Stomach (tissue), 8 donors: ENCODE measurements at regions not wholly inside any gene's neighbourhood (a gene's known extent, or its start where the extent isn't known, plus 50 kb on each side); places are given as distances from the start of the nearest gene placed in this dataset.

Source experiments
- DNase-seq, 2 donors: peaks; one replicate each; pipeline versions ENCODE4 v3.0.0 to v3.0.0-alpha.2; 2013 to 2019
- H3K27ac ChIP-seq, 5 donors: fragments of 200-600 bp in 4 of 5; sonication (generic) in 4 of 5; one replicate each; pipeline ENCODE4 v1.5.1; 2013 to 2019; ENCODE audit warnings: mild to moderate bottlenecking in 1 of 5, moderate library complexity in 1 of 5
- H3K27me3 ChIP-seq, 3 donors: fragments of 200-600 bp; sonication (generic); one replicate each; pipeline ENCODE4 v1.5.1; 2017 to 2019; ENCODE audit warnings: mixed run types in 1 of 3
- H3K36me3 ChIP-seq, 4 donors: fragments of 200-600 bp; sonication (generic); 1 replicate in 3 of 4; 2 replicates in 1 of 4; pipeline ENCODE4 v1.5.1; 2016 to 2019
- H3K4me1 ChIP-seq, 4 donors: fragments of 200-600 bp; sonication (generic); one replicate each; pipeline ENCODE4 v1.5.1; 2016 to 2019
- H3K4me3 ChIP-seq, 4 donors: fragments of 200-600 bp; sonication (generic) in 3 of 4; one replicate each; pipeline ENCODE4 v1.5.1; 2016 to 2019; ENCODE audit warnings: mild to moderate bottlenecking in 1 of 4
- H3K9me3 ChIP-seq, 4 donors: fragments of 200-600 bp; sonication (generic); one replicate each; pipeline ENCODE4 v1.5.1; 2016 to 2019
- EP300 ChIP-seq: sonication (generic); formaldehyde crosslinking; IDR thresholded peaks from one replicate; pipeline ENCODE4 v1.6.1; 2017; ENCODE audit warnings: antibody characterized with exemption
- POLR2A ChIP-seq, 4 donors: fragments of 450-650 bp; IDR thresholded peaks; one replicate each; pipeline ENCODE4 v1.6.1; 2016; ENCODE audit warnings: antibody characterized with exemption in 4 of 4, control low read depth in 2 of 4, mild to moderate bottlenecking in 1 of 4, moderate library complexity in 1 of 4
- POLR2AphosphoS5 ChIP-seq, 3 donors: sonication (generic); formaldehyde crosslinking; IDR thresholded peaks; one replicate each; pipeline ENCODE4 v1.6.1; 2016; ENCODE audit warnings: antibody characterized with exemption in 3 of 3
- WGBS, 5 donors: extraction: QIAGEN DNeasy Blood & Tissue Kit in 3 of 5; methylation state at CpG; one replicate each; pipeline versions ENCODE4 v1.1.5 to v1.1.7; 2013 to 2018; 5-methylcytosine and 5-hydroxymethylcytosine counted together
- intact Hi-C: fragments of 100-400 bp; cut with DNase I; formaldehyde crosslinking; loops from one replicate; pipeline ENCODE4 v1.15.1; 2023; ENCODE audit warnings: low total_unique reads
- TF ChIP-seq, protein P1 (sequence below), 7 experiments: fragments of 450-650 bp in 4 of 7; fragments of 200-600 bp in 3 of 7; sonication (generic) in 3 of 7; IDR thresholded peaks; one replicate each; pipeline ENCODE4 v1.5.1; 2016 to 2019; ENCODE audit warnings: antibody characterized with exemption in 7 of 7, control low read depth in 2 of 7, mild to moderate bottlenecking in 1 of 7
- donor health status: healthy with polysubstance abuse.
- donor health status: Bipolar disorder and iron deficiency.
- donor health status: healthy.

DNA sequence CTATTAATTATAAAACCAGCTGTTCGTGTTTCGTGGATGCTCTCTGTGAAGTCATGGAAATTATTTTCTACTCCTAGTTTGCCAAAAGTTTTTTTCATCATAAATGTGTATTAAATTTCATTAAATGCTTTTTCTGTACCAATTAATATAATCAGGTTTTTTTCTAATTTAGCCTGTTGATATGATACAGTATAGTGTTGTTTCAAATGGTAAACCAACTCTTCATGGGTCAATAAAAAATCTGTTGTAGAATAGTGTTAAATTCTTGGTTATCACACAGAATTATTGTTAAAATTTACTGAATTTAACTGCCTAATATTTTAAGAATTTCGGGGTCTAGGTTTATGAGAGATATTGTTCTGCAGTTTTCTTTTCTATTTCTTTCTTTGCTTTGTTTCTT lies 505.9 kb upstream of the MANEA start:
- TF ChIP-seq POLR2AphosphoS5 (IDR thresholded peaks at IDR 0.05) = no peak
- no peak for TF ChIP-seq POLR2A (IDR thresholded peaks at IDR 0.05)
- no peak for TF ChIP-seq EP300
- TF ChIP-seq, protein P1, sequence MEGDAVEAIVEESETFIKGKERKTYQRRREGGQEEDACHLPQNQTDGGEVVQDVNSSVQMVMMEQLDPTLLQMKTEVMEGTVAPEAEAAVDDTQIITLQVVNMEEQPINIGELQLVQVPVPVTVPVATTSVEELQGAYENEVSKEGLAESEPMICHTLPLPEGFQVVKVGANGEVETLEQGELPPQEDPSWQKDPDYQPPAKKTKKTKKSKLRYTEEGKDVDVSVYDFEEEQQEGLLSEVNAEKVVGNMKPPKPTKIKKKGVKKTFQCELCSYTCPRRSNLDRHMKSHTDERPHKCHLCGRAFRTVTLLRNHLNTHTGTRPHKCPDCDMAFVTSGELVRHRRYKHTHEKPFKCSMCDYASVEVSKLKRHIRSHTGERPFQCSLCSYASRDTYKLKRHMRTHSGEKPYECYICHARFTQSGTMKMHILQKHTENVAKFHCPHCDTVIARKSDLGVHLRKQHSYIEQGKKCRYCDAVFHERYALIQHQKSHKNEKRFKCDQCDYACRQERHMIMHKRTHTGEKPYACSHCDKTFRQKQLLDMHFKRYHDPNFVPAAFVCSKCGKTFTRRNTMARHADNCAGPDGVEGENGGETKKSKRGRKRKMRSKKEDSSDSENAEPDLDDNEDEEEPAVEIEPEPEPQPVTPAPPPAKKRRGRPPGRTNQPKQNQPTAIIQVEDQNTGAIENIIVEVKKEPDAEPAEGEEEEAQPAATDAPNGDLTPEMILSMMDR (IDR thresholded peaks at IDR 0.05) = no peak
- DNase-seq = no peak
- intact Hi-C loops = no loop called here
- no peaks in the 10 kb centered on the region for H3K4me1 ChIP-seq
- H3K27me3 ChIP-seq = no peaks in the 10 kb centered on the region
- H3K4me3 ChIP-seq = no peak overlapping the region
- H3K27ac ChIP-seq = no peak overlapping the region
- H3K36me3 ChIP-seq = no peaks in the 10 kb centered on the region
- WGBS, 5 donors = 85 to 93% (median 86%) methylated on average over 3 of the region's 3 CpGs
- H3K9me3 ChIP-seq = no peaks in the 10 kb centered on the region

DNA sequence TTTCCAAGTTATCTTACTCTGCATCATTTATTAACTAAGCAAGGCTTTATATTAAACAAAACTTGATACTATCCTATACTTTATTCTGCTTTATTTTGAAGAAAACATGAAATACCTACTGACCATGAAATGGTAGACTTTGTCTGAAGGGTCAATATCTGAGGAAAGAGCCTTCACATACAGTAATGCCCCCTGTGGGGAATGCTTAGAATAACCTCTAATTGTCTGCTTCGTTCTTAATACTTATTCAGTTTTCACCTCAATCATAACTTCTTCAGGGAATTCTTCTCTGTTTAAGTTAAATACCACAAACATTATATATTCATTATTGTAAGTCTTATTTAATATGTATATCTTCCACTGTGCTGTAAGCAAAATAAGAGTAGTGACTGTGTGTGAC lies 498.9 kb upstream of the MANEA start:
- Histone ChIP-seq H3K4me1 (no peaks in the 10 kb centered on the region), H3K27ac (no peak overlapping the region), H3K9me3 (no peaks in the 10 kb centered on the region), H3K36me3 (no peaks in the 10 kb centered on the region), H3K4me3 (no peak overlapping the region), H3K27me3 (no peaks in the 10 kb centered on the region)
- WGBS, 5 donors = 57 to 71% (median 66%) methylated on average over 1 of the region's 1 CpG
- intact Hi-C loops = no loop called here
- TF ChIP-seq EP300 = no peak
- TF ChIP-seq POLR2A (IDR thresholded peaks at IDR 0.05) = no peak
- TF ChIP-seq POLR2AphosphoS5 (IDR thresholded peaks at IDR 0.05) = no peak
- TF ChIP-seq, protein P1 (IDR thresholded peaks at IDR 0.05) = no peak
- DNase-seq = no peak

DNA sequence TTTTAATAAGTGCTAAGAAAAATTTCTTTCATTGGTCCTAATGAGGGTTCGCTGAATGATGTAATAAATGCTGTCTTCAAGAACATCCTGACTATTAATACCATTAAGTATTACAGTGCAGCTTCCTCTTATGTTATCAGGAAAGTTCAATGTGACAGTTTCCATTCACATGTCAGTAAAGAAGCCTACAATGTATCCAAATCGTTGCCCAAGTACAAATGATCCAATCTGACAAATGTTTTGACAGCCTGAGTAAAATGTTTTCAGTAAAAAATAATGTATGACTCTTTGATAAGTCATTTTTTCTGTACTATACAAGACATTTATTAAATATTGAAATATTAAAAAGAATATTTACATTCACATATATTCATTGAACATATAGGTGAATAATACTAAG lies 496.1 kb upstream of the MANEA start:
- DNase-seq = no peak
- Histone ChIP-seq H3K9me3 (no peaks in the 10 kb centered on the region), H3K27me3 (no peaks in the 10 kb centered on the region), H3K36me3 (no peaks in the 10 kb centered on the region), H3K4me1 (no peaks in the 10 kb centered on the region), H3K27ac (no peak overlapping the region), H3K4me3 (no peak overlapping the region)
- intact Hi-C loops = no loop called here
- TF ChIP-seq, protein P1 (IDR thresholded peaks at IDR 0.05) = no peak
- no peak for TF ChIP-seq EP300
- no peak for TF ChIP-seq POLR2A (IDR thresholded peaks at IDR 0.05)
- TF ChIP-seq POLR2AphosphoS5 (IDR thresholded peaks at IDR 0.05) = no peak
- 48 to 57% (median 54%) methylated on average over 2 of the region's 2 CpGs for WGBS, 5 donors

DNA sequence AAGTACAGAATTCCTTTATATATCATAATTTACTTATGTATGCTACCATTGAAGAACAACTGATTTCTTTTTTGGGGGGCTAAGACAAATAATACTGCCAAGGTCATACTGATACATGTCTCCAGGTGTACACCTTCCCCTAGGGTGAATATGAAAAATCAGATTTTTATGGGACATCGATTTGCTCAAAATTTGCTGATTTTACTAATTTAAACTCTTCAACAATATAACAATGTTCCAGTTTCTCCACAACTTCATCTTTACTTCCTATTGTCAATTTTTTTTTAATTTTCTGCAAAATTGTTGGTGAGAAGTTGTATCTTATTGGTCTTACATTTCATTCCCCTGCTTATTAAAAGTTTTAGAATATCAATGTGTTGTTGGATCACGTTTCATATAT lies 495.4 kb upstream of the MANEA start:
- no peak for DNase-seq
- intact Hi-C loops = no loop called here
- Histone ChIP-seq H3K9me3 (no peaks in the 10 kb centered on the region), H3K36me3 (no peaks in the 10 kb centered on the region), H3K27me3 (no peaks in the 10 kb centered on the region), H3K4me1 (no peaks in the 10 kb centered on the region), H3K27ac (no peak overlapping the region), H3K4me3 (no peak overlapping the region)
- 67 to 85% (median 77%) methylated on average over 2 of the region's 2 CpGs for WGBS, 5 donors
- TF ChIP-seq POLR2AphosphoS5 (IDR thresholded peaks at IDR 0.05) (no peak), POLR2A (IDR thresholded peaks at IDR 0.05) (no peak), EP300 (no peak)
- TF ChIP-seq, protein P1 (IDR thresholded peaks at IDR 0.05) = no peak
